Tibial artery (tissue), 4 donors: ENCODE measurements at regions not wholly inside any gene's neighbourhood (a gene's known extent, or its start where the extent isn't known, plus 50 kb on each side); places are given as distances from the start of the nearest gene placed in this dataset.

Source experiments
- DNase-seq, 2 donors: peaks; one replicate each; pipeline ENCODE4 v3.0.0-alpha.2; 2019
- H3K27ac ChIP-seq, 2 donors: fragments of 200-600 bp; sonication (generic) in 1 of 2; 1 replicate in 1 of 2; 2 replicates in 1 of 2; pipeline ENCODE4 v1.5.1; 2018 to 2019; ENCODE audit warnings: mild to moderate bottlenecking in 1 of 2
- H3K27me3 ChIP-seq, 2 donors: fragments of 200-600 bp; sonication (generic) in 1 of 2; one replicate each; pipeline versions ENCODE4 v1.5.1 to v1.6.0; 2016 to 2019
- H3K36me3 ChIP-seq, 3 donors: fragments of 200-600 bp; sonication (generic) in 2 of 3; one replicate each; pipeline ENCODE4 v1.5.1; 2016 to 2019; ENCODE audit warnings: mild to moderate bottlenecking in 2 of 3
- H3K4me1 ChIP-seq, 4 donors: fragments of 200-600 bp; sonication (generic) in 2 of 4; 1 replicate in 3 of 4; 2 replicates in 1 of 4; pipeline ENCODE4 v1.5.1; 2016 to 2019
- H3K4me3 ChIP-seq, 2 donors: fragments of 200-600 bp; sonication (generic) in 1 of 2; 1 replicate in 1 of 2; 2 replicates in 1 of 2; pipeline ENCODE4 v1.5.1; 2018 to 2019; ENCODE audit warnings: mild to moderate bottlenecking in 2 of 2
- H3K9me3 ChIP-seq, 3 donors: fragments of 200-600 bp; sonication (generic) in 1 of 3; one replicate each; pipeline ENCODE4 v1.5.1; 2016 to 2019
- CTCF ChIP-seq, 2 experiments: fragments of 200-600 bp in 1 of 2; fragments of 450-650 bp in 1 of 2; IDR thresholded peaks; one replicate each; pipeline ENCODE4 v1.5.1; 2017 to 2019; ENCODE audit warnings: antibody characterized with exemption in 2 of 2, mild to moderate bottlenecking in 1 of 2, moderate library complexity in 1 of 2
- intact Hi-C: fragments of 100-400 bp; cut with DNase I; formaldehyde crosslinking; loops from one replicate; pipeline ENCODE4 v1.15.0; 2023; ENCODE audit warnings: low total_unique reads

GRCh38 chr5:74233571-74233970 lies 407.0 kb downstream of the ENC1 start:
- no peak for TF ChIP-seq CTCF (IDR thresholded peaks at IDR 0.05)
- intact Hi-C loops = no loop called here
- H3K27me3 ChIP-seq = no peaks in the 10 kb centered on the region
- H3K4me1 ChIP-seq = no peaks in the 10 kb centered on the region
- H3K27ac ChIP-seq = no peak overlapping the region
- no peak overlapping the region for H3K4me3 ChIP-seq
- H3K9me3 ChIP-seq = no peaks in the 10 kb centered on the region
- DNase-seq = no peak
- no peaks in the 10 kb centered on the region for H3K36me3 ChIP-seq

GRCh38 chr5:74233091-74233490 lies 407.4 kb downstream of the ENC1 start:
- Histone ChIP-seq H3K4me1 (no peaks in the 10 kb centered on the region), H3K27me3 (no peaks in the 10 kb centered on the region)
- no peak for TF ChIP-seq CTCF (IDR thresholded peaks at IDR 0.05)

DNA sequence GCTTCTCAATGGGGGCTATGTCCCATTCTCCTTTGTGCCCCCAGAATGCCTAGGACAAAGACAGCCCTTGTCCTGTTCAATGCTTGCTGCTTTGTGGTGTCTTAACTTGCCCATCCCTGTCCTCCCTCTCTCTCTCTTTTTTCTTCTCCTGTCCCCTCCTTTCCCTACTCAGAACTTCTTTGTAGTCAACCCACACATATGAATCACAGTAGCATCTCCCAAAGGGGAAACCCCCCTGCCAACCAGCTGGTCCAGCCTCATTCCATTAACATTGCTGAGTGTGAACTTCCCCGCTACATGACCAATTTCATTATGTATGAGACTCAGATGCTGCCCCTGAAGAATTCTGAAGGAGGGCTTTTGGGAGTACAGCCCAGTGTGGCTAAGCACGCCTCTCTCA lies 408.3 kb downstream of the ENC1 start:
- Histone ChIP-seq H3K27me3 (no peaks in the 10 kb centered on the region), H3K4me1 (no peaks in the 10 kb centered on the region), H3K9me3 (no peaks in the 10 kb centered on the region), H3K36me3 (no peaks in the 10 kb centered on the region), H3K4me3 (no peak overlapping the region), H3K27ac (no peak overlapping the region)
- DNase-seq = no peak
- no peak for TF ChIP-seq CTCF (IDR thresholded peaks at IDR 0.05)
- intact Hi-C loops = no loop called here

More at GRCh38 chr5:74233091-74233490, 407.4 kb downstream of the ENC1 start:
- no peak for DNase-seq
- intact Hi-C loops = no loop called here
- no peak overlapping the region for H3K4me3 ChIP-seq
- no peaks in the 10 kb centered on the region for H3K9me3 ChIP-seq
- H3K27ac ChIP-seq = no peak overlapping the region
- H3K36me3 ChIP-seq = no peaks in the 10 kb centered on the region

DNA sequence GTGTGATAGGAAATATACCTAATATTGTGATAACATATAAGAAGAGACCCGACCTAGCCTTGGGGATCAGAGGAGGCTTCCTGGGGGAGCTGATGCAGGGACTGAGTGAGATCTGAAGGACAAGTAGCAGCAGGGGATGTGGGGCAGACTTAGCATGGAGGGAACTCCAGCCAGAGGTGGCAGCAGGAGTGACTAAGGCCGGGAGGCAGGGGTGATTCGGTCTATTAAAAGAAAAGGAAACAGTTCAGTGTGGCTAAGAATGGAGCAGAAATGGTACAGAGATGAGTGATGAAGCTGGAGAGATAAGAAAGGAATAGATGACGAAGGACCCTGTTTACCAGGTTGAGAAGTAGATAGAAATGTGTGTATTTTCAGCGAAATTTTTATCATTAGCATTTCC lies 408.8 kb downstream of the ENC1 start:
- TF ChIP-seq CTCF (IDR thresholded peaks at IDR 0.05) = no peak
- intact Hi-C loops = no loop called here
- no peak overlapping the region for H3K4me3 ChIP-seq
- H3K27ac ChIP-seq = no peak overlapping the region
- no peaks in the 10 kb centered on the region for H3K9me3 ChIP-seq
- no peaks in the 10 kb centered on the region for H3K36me3 ChIP-seq
- no peaks in the 10 kb centered on the region for H3K4me1 ChIP-seq
- DNase-seq = no peak
- H3K27me3 ChIP-seq = no peaks in the 10 kb centered on the region

- no peaks in the 10 kb centered on the region for H3K4me1 ChIP-seq
- no peaks in the 10 kb centered on the region for H3K27me3 ChIP-seq
- TF ChIP-seq CTCF (IDR thresholded peaks at IDR 0.05) = no peak
- DNase-seq = no peak
- H3K27ac ChIP-seq = no peak overlapping the region
- no peaks in the 10 kb centered on the region for H3K36me3 ChIP-seq
- no peak overlapping the region for H3K4me3 ChIP-seq
- H3K9me3 ChIP-seq = no peaks in the 10 kb centered on the region
- intact Hi-C loops = no loop called here
Observed at GRCh38 chr5:74226716-74227485, 413.6 kb downstream of the ENC1 start.
